ENCODE measurements at regions not wholly inside any gene's neighbourhood (a gene's known extent, or its start where the extent isn't known, plus 50 kb on each side); places are given as distances from the start of the nearest gene placed in this dataset.
"Not testable (repeated sequence)": the region's sequence is repeated elsewhere in the genome, so short reads cannot be mapped to it uniquely, and the experiment has no call there.

- no peak for DNase-seq
Observed at GRCh38 chr10:14425034-14425433, 94.3 kb upstream of the FRMD4A start.

- DNase-seq, result no peak
Observed at GRCh38 chr10:14423111-14423744, 92.5 kb upstream of the FRMD4A start.

- DNase-seq, result no peak
Observed at GRCh38 chr10:14422431-14422830, 91.7 kb upstream of the FRMD4A start.

- DNase-seq, result no peak
Observed at GRCh38 chr10:14421941-14422340, 91.2 kb upstream of the FRMD4A start.

DNA sequence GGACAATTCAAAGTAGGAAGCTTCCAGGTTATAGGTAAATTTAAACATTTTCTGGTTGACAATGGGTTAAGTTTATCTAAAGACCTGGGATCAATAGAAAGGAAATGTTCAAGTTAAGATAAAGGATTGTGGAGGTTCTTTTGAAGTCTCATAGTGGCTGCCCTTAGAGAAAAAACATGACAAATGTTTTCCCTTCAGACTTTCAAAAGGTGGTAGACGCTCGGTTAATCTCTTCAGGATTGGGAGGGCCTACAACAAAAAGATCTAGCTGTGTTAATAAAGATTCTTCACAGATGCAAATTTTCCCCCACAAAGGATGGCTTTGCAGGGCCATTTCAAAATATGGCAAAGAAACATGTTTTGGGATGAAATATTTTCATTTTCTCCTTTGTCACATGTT, 86.6 kb upstream of the FRMD4A start:
- not testable (repeated sequence) for DNase-seq

GRCh38 chr10:14416308-14416700, 85.6 kb upstream of the FRMD4A start:
- no peak for DNase-seq

DNA sequence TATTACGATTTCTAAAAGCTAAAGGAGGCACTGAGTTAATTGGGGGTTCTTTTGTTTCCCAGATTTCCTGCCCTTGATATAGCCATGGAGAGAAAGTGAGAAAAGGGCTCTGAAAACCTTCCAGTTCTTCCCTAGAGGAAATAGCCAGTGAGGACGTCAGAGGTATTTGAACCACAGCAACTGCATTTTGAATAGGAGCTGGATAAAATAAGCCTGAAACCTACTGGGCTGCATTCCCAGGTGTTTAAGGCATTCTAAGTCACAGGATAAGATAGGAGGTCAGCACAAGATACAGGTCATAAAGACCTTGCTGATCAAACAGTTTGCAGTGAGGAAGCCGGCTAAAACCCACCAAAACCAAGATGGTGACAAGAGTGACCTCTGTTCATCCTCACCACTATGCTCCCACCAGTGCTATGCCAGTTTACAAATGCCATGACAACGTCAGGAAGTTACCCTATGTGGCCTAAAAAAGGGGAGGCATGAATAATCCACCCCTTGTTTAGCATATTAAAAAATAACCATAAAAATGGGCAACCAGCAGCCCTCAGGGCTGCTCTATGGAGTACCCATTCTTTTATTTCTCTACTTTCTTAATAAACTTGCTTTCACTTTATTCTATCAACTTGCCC, 85.1 kb upstream of the FRMD4A start:
- no peak for DNase-seq

- DNase-seq, result no peak
Observed at GRCh38 chr10:14414901-14415300, 84.2 kb upstream of the FRMD4A start.

GRCh38 chr10:14413523-14413922, 82.8 kb upstream of the FRMD4A start:
- DNase-seq, result peak; percentile 13

DNA sequence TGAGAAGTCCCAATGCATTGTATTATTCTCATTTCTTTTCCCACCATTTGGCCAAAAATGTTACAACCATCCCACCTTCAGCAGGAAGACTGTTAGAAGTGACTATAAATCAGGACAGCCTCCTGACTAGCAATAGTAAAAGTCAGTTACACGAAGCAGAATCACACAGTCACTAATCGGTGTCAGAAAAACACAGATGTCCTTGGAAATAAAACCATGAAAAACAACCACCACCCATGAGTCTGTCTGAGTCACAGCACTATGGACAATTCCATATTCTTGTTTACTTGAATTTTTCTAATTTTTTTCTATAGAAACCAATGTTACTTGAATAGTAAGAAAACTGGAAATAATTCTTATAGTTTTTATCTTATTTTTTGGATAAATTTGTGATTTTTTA, 81.9 kb upstream of the FRMD4A start:
- DNase-seq, result no peak

GRCh38 chr10:14409856-14410458, 79.2 kb upstream of the FRMD4A start:
- DNase-seq, result no peak

- no peak for DNase-seq
Observed at GRCh38 chr10:14409247-14409646, 78.5 kb upstream of the FRMD4A start.

DNA sequence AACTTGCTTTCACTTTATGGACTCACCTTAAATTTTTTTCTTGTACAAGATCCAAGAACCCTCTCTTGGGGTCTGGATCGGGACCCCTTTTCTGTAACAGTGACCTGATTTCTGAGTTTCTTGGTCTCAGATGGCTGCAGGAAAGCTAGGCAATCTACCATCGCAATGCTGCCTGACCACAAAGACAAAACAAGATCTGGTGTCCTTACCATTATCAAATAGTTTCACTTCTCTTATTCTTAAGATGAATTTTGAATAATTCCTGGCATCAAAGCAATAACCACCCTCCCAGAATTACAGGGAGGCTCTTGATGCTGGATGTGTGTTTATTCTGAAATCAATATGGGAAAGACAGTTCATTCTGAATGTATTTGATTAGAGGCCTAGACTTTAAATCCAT, 77.4 kb upstream of the FRMD4A start:
- DNase-seq, result no peak

GRCh38 chr10:14407567-14407966, 76.8 kb upstream of the FRMD4A start:
- no peak for DNase-seq

DNA sequence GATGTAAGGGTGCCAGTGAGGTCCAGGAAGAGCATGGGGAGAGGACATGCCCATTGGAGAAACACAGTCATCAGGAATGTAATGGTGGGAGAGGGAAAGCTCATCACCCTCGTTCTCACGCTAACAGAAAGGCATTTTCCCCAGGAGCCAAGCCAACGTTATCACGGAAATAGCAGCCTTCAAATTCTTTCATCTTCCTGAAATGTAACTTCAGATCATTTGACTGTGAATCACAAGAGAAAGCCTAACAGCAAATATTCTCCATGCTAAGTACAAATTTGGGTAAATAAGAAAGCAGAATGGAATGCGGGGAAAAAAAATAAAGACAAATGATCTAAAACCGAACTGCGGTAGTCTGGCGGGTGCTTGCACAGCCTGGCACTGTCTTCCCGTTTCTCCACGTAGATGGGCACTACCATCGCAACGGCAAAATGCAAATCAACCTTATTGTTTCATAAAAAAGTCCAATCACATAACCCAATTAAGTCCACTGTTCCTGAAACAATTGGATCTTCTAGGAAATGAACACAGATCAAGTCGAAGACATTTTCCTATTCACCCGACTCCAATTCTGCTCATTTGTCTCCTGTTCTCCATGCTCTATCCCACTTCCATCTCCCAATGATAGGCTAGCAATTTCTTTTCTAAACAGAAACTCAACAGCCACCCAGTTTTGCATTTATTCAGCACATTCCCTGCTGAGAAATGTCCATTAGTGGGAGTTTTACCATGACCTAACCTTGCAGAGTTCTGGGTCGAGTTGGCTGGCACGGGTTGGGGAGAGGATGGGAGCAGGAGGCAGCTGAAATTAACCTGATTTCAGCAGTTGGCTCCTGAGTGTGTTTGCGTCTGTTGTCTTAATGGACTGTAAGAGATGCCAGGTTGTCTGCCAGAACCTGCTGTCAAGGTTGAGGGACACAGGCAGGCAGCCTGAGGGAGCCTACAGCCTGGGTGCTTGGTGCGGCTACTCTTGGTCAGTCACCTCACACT, 74.6 kb upstream of the FRMD4A start:
- DNase-seq, result no peak

DNA sequence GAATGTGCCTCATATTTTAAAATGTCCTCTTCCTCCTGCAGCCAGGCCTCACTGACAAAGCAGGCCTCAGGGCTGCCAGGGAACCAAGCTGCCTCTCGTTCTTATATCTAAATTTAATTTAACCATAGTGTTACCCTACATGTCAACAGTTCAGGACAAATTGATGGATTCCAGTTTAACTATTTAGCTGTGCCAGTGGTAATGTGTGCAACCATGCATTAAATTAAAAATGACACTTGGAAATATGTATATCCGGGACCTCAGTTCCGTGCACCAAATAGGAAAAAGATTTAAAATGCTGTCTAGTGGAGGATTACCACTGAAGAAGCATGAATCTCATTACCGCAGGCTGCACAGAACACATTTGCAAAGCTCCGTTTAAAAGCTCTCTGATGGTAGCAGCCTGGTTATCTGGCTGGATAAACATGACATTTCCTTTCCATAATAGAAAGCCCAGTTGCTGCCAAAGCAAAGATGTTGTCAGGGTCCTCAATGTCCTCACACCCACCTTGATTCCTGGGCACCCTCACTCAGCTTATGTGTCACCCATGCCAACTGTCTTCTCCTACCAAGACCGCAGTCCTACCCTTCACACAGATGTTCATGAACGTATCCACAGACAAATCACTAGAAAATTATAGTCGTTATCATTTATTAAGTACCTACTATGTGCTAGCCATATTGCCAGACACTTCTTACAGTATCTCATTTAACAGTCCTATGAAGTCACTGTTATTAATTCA, 73.3 kb upstream of the FRMD4A start:
- DNase-seq, result no peak

DNA sequence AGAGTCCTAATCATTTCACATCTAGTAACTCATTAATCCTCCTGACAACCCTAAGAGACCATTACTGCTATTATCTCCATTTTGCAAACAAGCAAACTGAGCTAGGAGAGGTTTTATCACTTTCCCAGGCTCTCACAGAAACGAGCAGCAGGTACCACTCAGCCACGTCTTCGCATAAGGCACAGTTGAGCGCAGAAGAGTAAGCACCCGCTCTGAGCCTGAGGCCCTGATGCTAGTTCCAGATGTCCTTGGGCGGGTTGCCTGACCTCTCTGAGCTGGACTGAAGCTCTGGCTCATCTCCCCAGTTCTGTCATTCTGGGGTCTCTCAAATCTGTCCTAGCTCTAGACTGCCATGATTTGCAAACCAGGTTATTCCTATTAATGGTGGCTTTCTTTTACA, 72.6 kb upstream of the FRMD4A start:
- DNase-seq, result no peak

DNA sequence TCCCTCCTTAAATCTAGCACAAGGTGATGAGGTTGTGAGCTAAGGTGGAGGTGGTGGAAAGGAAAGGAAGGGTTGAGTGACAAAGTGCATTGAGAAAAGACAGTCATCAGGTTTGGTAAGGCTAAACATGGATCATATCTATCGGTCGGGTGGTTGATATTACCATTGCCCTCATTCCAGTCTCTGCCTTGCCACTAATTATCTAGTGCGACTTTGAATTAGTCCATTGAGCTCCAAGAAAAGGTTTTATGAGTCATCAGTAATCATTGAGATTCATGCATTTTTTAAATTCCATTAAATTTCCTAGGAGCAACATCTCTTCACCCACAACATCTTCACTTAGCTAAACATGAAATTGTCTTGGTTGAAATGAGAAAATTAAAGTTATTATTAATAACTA, 68.9 kb upstream of the FRMD4A start:
- no peak for DNase-seq

- DNase-seq, result peak; percentile 96
Observed at GRCh38 chr10:14397066-14397465, 66.3 kb upstream of the FRMD4A start.

GRCh38 chr10:14396411-14397048, 65.8 kb upstream of the FRMD4A start:
- DNase-seq, result peak; percentile 54

DNA sequence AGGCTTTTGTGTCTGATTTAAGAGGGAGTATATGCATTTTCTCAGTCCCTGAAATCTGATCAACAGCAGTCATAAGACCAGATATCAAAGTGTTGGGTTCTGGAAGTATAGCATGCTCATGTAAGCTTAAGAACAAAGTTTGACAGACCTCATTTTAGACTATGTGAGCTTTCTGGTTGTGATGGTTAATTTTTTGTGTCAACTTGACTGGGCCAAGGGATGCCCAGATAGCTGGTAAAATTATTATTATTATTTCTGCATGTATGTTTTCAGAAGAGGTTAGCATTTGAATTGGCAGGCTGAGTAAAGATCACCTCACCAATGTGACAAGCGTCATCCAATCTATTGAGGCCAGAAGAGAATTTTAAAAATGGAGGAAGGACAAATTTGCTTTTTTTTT, 63.5 kb upstream of the FRMD4A start:
- DNase-seq, result no peak

DNA sequence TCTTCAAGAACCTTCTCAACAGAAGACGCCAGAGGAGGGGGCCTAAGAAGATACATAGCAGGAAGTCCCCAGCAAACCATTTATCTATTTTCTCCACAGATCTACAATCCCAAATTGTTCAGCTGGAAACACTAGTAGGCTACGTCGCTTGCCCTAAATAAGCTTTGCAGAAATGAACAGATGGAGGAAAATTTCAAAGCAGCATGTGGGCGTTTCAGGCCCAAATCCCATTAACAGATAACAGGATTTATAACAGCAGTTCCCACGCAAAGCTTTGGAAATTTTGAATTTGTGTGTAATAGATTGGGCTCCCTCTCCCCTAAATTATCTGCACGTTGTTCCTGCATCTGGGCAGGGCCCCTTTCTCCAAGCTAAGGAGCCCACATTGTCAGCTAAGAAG, 60.6 kb upstream of the FRMD4A start:
- no peak for DNase-seq

Measured in tongue (tissue), 1 donor.